Stimulated activated CD4-positive, alpha-beta T cell treated with anti-CD3 and anti-CD28 coated beads, Interleukin-2, amount 100 ng/mL, for 4 hours (primary cell): ENCODE measurements at regions not wholly inside any gene's neighbourhood (a gene's known extent, or its start where the extent isn't known, plus 50 kb on each side); places are given as distances from the start of the nearest gene placed in this dataset.
"Not testable (repeated sequence)": the region's sequence is repeated elsewhere in the genome, so short reads cannot be mapped to it uniquely, and the experiment has no call there.

Experiments used
- DNase-seq: peaks from one replicate; pipeline ENCODE4 v3.0.0-alpha.2; 2020; ENCODE audit warnings: low read depth

- DNase-seq = no peak
These were observed 785.6 kb downstream of the NTRK3 start for GRCh38 chr15:87470923-87471322.

DNA sequence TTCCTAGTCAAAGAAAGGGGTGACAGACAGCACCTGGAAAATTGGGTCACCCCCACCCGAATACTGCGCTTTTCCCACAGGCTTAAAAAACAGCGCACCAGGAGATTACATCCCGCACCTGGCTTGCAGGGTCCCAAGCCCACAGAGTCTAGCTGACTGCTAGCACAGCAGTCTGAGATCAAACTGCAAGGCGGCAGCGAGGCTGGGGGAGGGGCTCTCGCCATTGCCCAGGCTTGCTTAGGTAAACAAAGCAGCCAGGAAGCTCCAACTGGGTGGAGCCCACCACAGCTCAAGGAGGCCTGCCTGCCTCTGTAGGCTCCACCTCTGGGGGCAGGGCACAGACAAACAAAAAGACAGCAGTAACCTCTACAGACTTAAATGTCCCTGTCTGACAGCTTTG lies 792.6 kb downstream of the NTRK3 start:
- DNase-seq = not testable (repeated sequence)

DNA sequence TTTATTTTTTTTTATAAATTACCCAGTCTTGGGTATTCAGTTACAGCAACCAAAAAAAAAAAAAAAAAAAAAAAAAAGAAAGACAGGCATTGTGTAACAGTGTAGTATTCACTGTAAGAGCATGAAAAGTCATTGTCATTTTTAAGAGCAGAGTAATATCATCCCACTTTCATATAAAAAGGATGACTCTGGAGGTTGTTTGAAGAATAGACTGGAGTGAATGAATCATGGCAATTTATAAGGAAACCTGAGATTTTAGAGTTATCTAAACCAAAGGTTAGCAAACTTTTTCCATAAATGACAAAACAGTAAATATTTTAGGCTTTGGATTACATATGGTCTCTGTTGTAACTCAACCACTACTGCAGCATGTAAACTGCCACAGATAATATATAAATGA lies 794.9 kb downstream of the NTRK3 start:
- no peak for DNase-seq

- no peak for DNase-seq
These were observed 801.7 kb downstream of the NTRK3 start for GRCh38 chr15:87454860-87455259.

GRCh38 chr15:87450314-87450713 lies 806.2 kb downstream of the NTRK3 start:
- DNase-seq = no peak

- no peak for DNase-seq
These were observed 817.4 kb downstream of the NTRK3 start for GRCh38 chr15:87439090-87439489.

GRCh38 chr15:87433871-87434270 lies 822.7 kb downstream of the NTRK3 start:
- DNase-seq = no peak

DNA sequence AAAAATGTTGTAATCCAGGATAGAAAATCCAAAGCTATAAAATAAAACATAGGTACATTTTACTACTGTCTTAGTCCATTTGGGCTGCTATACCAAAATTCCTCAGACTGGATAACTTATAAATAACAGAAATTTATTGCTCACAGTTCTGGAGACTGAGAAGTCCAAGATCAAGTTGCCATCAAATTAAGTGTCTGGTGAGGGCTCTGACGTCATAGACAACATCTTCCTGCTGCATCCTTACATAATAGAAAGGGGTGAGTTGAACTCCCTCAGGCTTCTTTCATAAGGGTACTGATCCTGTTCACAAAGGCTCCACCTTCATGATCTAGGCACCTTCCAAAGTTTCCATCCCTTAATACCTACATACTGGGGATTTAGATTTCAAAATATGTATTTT lies 826.8 kb downstream of the NTRK3 start:
- DNase-seq = no peak

DNA sequence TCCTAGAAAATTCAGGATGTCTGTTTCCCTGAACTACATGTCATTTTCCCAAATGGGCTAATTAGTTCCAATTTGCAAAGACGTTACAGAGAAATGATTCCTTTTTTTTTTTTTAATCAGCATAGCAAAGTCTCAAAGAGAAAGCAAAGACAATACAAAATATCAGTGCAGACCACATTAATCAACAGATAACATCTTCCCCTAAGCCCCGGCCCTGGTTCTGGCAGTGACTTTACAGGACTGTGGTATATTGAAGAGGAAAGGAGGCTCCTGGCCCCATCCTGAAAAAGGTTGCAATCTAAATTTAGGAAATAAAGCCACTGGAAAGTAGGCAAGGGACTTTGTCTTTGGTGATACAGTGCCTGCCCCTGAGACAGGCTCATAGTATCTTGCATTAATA lies 836.5 kb downstream of the NTRK3 start:
- DNase-seq = no peak

GRCh38 chr15:87419344-87419743 lies 837.2 kb downstream of the NTRK3 start:
- no peak for DNase-seq

- no peak for DNase-seq
These were observed 839.8 kb downstream of the NTRK3 start for GRCh38 chr15:87416591-87417257.

DNA sequence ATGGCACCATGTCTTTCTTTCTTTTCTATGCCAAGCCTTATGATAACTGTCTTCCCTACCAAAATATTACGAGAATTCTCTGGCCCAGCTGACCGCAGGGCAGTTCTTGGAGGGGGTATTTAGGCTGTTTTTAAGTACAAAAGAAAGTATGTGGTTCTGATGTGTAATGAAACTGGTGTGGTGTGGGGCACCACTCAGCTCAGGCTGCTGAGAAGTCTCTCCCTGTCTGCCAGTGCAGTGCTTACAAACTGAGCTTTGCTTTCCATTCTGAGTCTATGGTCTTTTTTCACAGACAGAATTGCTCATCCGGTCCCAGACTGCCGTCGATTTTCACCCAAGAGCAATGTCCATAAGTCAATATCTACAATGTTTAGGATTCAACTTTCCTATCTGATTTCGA lies 847.6 kb downstream of the NTRK3 start:
- DNase-seq = no peak

- DNase-seq = no peak
These were observed 852.6 kb downstream of the NTRK3 start for GRCh38 chr15:87403973-87404372.

- DNase-seq = no peak
These were observed 854.6 kb downstream of the NTRK3 start for GRCh38 chr15:87401973-87402372.

- DNase-seq = no peak
These were observed 861.9 kb downstream of the NTRK3 start for GRCh38 chr15:87394676-87395075.

GRCh38 chr15:87387766-87388165 lies 868.8 kb downstream of the NTRK3 start:
- no peak for DNase-seq

DNA sequence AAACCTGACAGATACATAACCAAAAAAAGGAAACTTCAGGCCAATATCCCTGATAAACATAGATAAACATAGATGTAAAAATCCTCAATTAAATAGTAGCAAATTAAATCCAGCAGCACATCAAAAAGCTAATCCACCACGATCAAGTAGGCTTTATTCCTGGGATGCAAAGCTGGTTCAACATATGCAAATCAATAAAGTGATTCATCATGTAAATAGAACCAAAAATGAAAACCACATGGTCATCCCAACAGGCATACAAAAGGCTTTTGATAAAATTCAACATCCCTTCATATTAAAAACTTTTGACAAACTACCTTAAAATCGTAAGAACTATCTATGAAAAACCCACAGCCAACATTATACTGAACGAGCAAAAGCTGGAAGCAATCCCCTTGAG lies 882.2 kb downstream of the NTRK3 start:
- no peak for DNase-seq

DNA sequence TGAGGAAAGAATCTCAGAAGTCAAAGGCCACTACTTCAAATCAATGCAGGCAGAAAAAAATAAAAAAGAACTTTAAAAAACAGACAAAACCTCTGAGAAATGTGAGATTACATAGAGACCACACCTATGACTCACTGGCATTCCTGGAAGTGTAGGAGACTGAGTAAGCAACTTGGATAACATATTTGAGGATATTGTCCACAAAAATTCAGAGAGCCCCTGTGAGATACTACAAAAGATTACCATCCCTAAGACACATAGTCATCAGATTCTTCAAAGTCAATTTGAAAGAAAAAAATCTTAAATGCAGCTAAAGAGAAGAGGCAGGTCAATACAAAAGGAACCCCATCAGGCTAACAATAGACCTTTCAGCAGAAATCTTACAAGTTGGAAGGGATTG lies 887.3 kb downstream of the NTRK3 start:
- DNase-seq = no peak

- no peak for DNase-seq
These were observed 888.0 kb downstream of the NTRK3 start for GRCh38 chr15:87368511-87368910.

- no peak for DNase-seq
These were observed 891.4 kb downstream of the NTRK3 start for GRCh38 chr15:87365186-87365585.

DNA sequence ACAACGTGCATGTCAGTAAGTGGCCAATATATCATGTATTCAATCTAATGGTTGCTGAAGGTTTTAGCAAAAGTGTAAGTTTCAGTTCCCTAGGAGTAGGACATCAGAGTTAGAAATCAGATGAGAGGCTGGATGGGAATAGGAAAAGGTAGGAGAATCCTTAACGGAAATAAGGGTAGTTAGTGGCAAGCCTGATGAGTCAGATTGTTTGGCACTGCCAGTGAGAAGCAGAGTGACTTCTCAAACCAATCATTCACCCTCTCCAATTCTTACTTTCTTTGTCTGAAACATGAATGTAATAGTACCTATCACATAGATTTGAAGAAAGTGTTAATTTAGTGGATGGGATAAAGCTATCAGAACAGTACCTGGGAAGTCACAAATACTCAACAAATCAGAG lies 894.0 kb downstream of the NTRK3 start:
- no peak for DNase-seq

- DNase-seq = no peak
These were observed 898.8 kb downstream of the NTRK3 start for GRCh38 chr15:87357637-87358313.

GRCh38 chr15:87355946-87356345 lies 900.6 kb downstream of the NTRK3 start:
- no peak for DNase-seq
